K562 (cell line): ENCODE measurements at regions not wholly inside any gene's neighbourhood (a gene's known extent, or its start where the extent isn't known, plus 50 kb on each side); places are given as distances from the start of the nearest gene placed in this dataset.

ENCODE experiments used
- CBX8 ChIP-seq: fragments of 200-600 bp; sonication (generic); IDR thresholded peaks from 2 replicates; pipeline ENCODE4 v1.6.1; 2012; ENCODE audit warnings: borderline replicate concordance, mixed run types, low read depth, mild to moderate bottlenecking, moderate library complexity, mixed read lengths, low read length, control low read depth, inconsistent platforms; ENCODE audit not compliant: poor library complexity, severe bottlenecking; ENCODE audit errors: extremely low read depth
- EHMT2 ChIP-seq: fragments of 450-650 bp; IDR thresholded peaks from 2 replicates; pipeline ENCODE4 v1.6.1; 2018; ENCODE audit warnings: antibody characterized with exemption
- HDGF ChIP-seq: fragments of 450-650 bp; IDR thresholded peaks from 2 replicates; pipeline ENCODE4 v1.6.1; 2016
- SREBF2 ChIP-seq: sonication (generic); formaldehyde crosslinking; IDR thresholded peaks from 2 replicates; pipeline ENCODE4 v1.4.0; 2020; ENCODE audit warnings: mild to moderate bottlenecking, missing genetic modification reagents
- TAF1 ChIP-seq: IDR thresholded peaks from 2 replicates; pipeline ENCODE4 v1.6.1; 2011; ENCODE audit warnings: mild to moderate bottlenecking, low read length, moderate library complexity; ENCODE audit not compliant: insufficient read depth, control insufficient read depth, severe bottlenecking; ENCODE audit errors: extremely low read depth
- TFE3 ChIP-seq: fragments of 450-650 bp; formaldehyde crosslinking; IDR thresholded peaks from 2 replicates; pipeline ENCODE4 v1.4.0; 2020; ENCODE audit warnings: mild to moderate bottlenecking, mixed read lengths
- THRA ChIP-seq: fragments of 450-650 bp; IDR thresholded peaks from 2 replicates; pipeline ENCODE4 v1.6.1; 2017; ENCODE audit warnings: mild to moderate bottlenecking, moderate library complexity
- ZKSCAN8 ChIP-seq: fragments of 200-800 bp; sonication (Bioruptor generic); IDR thresholded peaks from 2 replicates; pipeline ENCODE4 v1.6.1; 2016; ENCODE audit warnings: missing genetic modification characterization, missing compliant biosample characterization
- ZNF140 ChIP-seq: fragments of 250-450 bp; sonication (Bioruptor Pico); IDR thresholded peaks from 2 replicates; pipeline ENCODE4 v1.8.0; 2021; ENCODE audit warnings: moderate library complexity, mild to moderate bottlenecking, inconsistent platforms
- ZNF512 ChIP-seq: IDR thresholded peaks from 2 replicates; pipeline ENCODE4 v1.6.1; 2016; ENCODE audit warnings: missing genetic modification characterization, missing compliant biosample characterization
- ZNF583 ChIP-seq: fragments of 250-450 bp; sonication (Bioruptor Pico); IDR thresholded peaks from 2 replicates; pipeline ENCODE4 v1.4.0; 2020
- TF ChIP-seq, protein P1 (sequence below), 3 experiments: IDR thresholded peaks in 2 of 3; conservative IDR thresholded peaks in 1 of 3; 2 replicates each; pipeline ENCODE4 v1.5.1; 2011 to 2012; ENCODE audit warnings: low read length in 3 of 3, mild to moderate bottlenecking in 3 of 3, control low read depth in 2 of 3, improper control_type of control experiment in 1 of 3, inconsistent platforms in 1 of 3, low read depth in 1 of 3, mixed read lengths in 1 of 3, moderate library complexity in 1 of 3; ENCODE audit not compliant: insufficient read depth in 2 of 3
- TF ChIP-seq, protein P2 (sequence below): fragments of 450-650 bp; IDR thresholded peaks from 2 replicates; pipeline ENCODE4 v1.6.1; 2016; ENCODE audit warnings: missing biosample characterization, missing genetic modification characterization
- TF ChIP-seq, protein P3 (sequence below): fragments of 450-650 bp; IDR thresholded peaks from 2 replicates; pipeline ENCODE4 v1.6.1; 2018; ENCODE audit warnings: mild to moderate bottlenecking, low read depth; ENCODE audit not compliant: partially characterized antibody

GRCh38 chr15:50857763-50858162, 50.7 kb upstream of the AP4E1 start:
- TF ChIP-seq ZNF140 (CRISPR knock-in tag) (no peak), EHMT2 (no peak), ZNF512 (tag) (no peak), THRA (no peak), TFE3 (CRISPR knock-in tag) (no peak), SREBF2 (CRISPR knock-in tag) (no peak), HDGF (no peak), TAF1 (no peak), CBX8 (no peak), ZKSCAN8 (CRISPR knock-in tag) (no peak), ZNF583 (CRISPR knock-in tag) (no peak)
- TF ChIP-seq, protein P1, sequence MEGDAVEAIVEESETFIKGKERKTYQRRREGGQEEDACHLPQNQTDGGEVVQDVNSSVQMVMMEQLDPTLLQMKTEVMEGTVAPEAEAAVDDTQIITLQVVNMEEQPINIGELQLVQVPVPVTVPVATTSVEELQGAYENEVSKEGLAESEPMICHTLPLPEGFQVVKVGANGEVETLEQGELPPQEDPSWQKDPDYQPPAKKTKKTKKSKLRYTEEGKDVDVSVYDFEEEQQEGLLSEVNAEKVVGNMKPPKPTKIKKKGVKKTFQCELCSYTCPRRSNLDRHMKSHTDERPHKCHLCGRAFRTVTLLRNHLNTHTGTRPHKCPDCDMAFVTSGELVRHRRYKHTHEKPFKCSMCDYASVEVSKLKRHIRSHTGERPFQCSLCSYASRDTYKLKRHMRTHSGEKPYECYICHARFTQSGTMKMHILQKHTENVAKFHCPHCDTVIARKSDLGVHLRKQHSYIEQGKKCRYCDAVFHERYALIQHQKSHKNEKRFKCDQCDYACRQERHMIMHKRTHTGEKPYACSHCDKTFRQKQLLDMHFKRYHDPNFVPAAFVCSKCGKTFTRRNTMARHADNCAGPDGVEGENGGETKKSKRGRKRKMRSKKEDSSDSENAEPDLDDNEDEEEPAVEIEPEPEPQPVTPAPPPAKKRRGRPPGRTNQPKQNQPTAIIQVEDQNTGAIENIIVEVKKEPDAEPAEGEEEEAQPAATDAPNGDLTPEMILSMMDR (IDR thresholded peaks at IDR 0.05 in 2 of 3, conservative IDR thresholded peaks at IDR 0.05 in 1 of 3; ENCODE audit: insufficient read depth in 2 of 3, low read depth in 1 of 3, low read length in 3 of 3) = no peak
- TF ChIP-seq, protein P2, sequence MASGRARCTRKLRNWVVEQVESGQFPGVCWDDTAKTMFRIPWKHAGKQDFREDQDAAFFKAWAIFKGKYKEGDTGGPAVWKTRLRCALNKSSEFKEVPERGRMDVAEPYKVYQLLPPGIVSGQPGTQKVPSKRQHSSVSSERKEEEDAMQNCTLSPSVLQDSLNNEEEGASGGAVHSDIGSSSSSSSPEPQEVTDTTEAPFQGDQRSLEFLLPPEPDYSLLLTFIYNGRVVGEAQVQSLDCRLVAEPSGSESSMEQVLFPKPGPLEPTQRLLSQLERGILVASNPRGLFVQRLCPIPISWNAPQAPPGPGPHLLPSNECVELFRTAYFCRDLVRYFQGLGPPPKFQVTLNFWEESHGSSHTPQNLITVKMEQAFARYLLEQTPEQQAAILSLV (tag) = no peak
- TF ChIP-seq, protein P3, sequence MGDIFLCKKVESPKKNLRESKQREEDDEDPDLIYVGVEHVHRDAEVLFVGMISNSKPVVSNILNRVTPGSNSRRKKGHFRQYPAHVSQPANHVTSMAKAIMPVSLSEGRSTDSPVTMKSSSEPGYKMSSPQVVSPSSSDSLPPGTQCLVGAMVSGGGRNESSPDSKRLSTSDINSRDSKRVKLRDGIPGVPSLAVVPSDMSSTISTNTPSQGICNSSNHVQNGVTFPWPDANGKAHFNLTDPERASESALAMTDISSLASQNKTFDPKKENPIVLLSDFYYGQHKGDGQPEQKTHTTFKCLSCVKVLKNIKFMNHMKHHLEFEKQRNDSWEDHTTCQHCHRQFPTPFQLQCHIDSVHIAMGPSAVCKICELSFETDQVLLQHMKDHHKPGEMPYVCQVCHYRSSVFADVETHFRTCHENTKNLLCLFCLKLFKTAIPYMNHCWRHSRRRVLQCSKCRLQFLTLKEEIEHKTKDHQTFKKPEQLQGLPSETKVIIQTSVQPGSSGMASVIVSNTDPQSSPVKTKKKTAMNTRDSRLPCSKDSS = no peak
